Progenitor cell of endocrine pancreas (in vitro differentiated cells): ENCODE measurements at regions not wholly inside any gene's neighbourhood (a gene's known extent, or its start where the extent isn't known, plus 50 kb on each side); places are given as distances from the start of the nearest gene placed in this dataset.

ENCODE experiments used
- DNase-seq: peaks from one replicate; pipeline ENCODE4 v3.0.0; 2021; ENCODE audit warnings: low spot score; ENCODE audit not compliant: unreplicated experiment
- H3K27ac Mint-ChIP-seq: 2 replicates; pipeline ENCODE4 v1.8.0; 2021; ENCODE audit warnings: mild to moderate bottlenecking, moderate library complexity, mixed read lengths
- H3K27me3 Mint-ChIP-seq: 2 replicates; pipeline ENCODE4 v1.8.0; 2021; ENCODE audit warnings: mixed read lengths
- H3K36me3 Mint-ChIP-seq: 2 replicates; pipeline ENCODE4 v1.8.0; 2022; ENCODE audit warnings: mixed read lengths; ENCODE audit not compliant: insufficient read depth
- H3K4me1 Mint-ChIP-seq: 2 replicates; pipeline ENCODE4 v1.8.0; 2021; ENCODE audit warnings: low read depth, mixed read lengths
- H3K4me3 Mint-ChIP-seq: 2 replicates; pipeline ENCODE4 v1.8.0; 2021; ENCODE audit warnings: low read depth, mild to moderate bottlenecking, moderate library complexity, mixed read lengths
- H3K9me3 Mint-ChIP-seq: 2 replicates; pipeline ENCODE4 v1.8.0; 2021; ENCODE audit warnings: low read depth, mixed read lengths
- TF ChIP-seq, protein P1 (sequence below): fragments of 200-600 bp; sonication (generic); IDR thresholded peaks from one replicate; pipeline ENCODE4 v1.5.0; 2021; ENCODE audit warnings: antibody characterized with exemption, mild to moderate bottlenecking; ENCODE audit not compliant: unreplicated experiment

DNA sequence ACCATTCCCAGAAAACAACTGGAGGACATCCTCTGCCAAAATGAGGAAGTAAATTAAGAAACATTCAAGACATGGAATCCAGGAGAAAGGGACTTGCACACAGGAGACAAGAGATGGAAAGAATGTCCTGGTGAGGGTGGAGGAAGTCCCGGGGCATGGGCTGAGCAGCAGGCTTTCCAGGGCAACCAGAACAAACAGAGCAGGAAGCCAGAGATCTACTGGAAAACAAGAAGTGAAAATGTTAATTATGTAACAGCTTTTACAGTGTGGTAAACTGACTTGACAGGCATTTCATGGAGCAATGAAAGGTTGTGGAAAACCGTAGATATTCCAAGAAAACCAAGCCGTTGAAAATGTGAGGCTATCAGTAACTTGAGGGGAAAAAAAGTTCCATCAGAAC is 55.2 kb upstream of the ZNF746 start:
- Mint-ChIP-seq H3K36me3 (peaks cover 70% of the 10 kb centered on the region), H3K4me1 (no peaks in the 10 kb centered on the region), H3K27me3 (no peaks in the 10 kb centered on the region), H3K27ac (peak overlapping the region; percentile 17), H3K4me3 (no peak overlapping the region), H3K9me3 (peaks cover 9% of the 10 kb centered on the region)
- TF ChIP-seq, protein P1, sequence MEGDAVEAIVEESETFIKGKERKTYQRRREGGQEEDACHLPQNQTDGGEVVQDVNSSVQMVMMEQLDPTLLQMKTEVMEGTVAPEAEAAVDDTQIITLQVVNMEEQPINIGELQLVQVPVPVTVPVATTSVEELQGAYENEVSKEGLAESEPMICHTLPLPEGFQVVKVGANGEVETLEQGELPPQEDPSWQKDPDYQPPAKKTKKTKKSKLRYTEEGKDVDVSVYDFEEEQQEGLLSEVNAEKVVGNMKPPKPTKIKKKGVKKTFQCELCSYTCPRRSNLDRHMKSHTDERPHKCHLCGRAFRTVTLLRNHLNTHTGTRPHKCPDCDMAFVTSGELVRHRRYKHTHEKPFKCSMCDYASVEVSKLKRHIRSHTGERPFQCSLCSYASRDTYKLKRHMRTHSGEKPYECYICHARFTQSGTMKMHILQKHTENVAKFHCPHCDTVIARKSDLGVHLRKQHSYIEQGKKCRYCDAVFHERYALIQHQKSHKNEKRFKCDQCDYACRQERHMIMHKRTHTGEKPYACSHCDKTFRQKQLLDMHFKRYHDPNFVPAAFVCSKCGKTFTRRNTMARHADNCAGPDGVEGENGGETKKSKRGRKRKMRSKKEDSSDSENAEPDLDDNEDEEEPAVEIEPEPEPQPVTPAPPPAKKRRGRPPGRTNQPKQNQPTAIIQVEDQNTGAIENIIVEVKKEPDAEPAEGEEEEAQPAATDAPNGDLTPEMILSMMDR, result no peak
- DNase-seq, result no peak
